HG03571 (cell line): ENCODE measurements at regions not wholly inside any gene's neighbourhood (a gene's known extent, or its start where the extent isn't known, plus 50 kb on each side); places are given as distances from the start of the nearest gene placed in this dataset.
"Not testable (repeated sequence)": the region's sequence is repeated elsewhere in the genome, so short reads cannot be mapped to it uniquely, and the experiment has no call there.

Experiments used
- ATAC-seq: cut with Tn5 transposase; IDR thresholded peaks from one replicate; pipeline ENCODE4 v1.9.1; 2021; ENCODE audit not compliant: unreplicated experiment

DNA sequence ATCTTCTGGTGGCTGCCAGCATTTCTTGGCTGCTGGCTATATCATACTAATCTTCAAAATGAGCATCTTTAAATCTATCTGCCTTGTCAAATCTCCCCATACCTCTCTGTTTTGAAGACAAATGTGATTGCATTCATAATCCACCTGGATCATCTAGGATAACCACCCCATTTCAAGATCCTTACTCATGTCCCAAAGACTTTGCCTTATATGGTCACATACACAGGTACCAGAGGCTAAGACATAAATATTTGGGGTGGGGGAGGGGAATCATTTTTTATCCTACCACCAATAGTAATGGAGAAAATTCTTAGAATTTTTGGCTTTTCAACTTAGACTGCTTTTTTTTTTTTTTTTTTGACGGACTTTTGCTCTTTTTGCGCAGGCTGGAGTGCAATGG lies 970.8 kb downstream of the PLOD2 start:
- no peak for ATAC-seq

DNA sequence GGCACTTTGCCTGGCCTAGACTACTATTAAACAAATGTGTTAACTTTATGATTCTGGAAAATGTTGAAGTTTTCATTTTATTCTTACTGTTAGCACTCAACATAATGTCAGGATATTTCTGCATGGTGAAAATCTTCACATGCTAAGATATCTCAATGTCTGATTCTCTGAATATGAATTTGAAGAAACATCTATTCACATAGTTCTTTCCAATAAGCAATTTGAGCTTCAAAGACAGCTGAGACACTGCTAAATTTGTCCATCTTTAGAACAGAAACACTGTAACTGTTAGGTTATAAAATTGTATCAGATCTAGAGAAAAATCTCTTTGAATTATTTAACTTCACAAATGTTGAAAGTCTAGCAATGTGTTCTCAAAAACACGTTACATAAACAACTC lies 970.2 kb downstream of the PLOD2 start:
- no peak for ATAC-seq

DNA sequence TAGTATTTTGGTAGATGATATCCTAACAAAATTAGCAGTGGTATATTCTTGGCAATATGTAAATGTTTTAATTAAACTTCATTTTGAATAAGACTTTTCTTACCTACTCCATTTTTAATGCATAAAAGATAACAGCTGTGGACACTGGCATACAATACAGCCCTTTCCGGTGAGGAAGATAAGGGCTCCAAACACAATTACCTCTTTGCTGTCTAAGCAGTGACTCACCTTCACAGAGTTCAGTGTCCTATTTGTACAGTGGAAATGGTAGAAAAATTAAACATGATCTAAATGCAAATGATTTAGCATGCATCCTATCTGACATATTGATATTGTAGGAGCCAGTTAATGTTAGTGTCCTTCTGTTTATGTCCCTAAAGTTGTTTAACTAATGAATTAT lies 969.4 kb downstream of the PLOD2 start:
- no peak for ATAC-seq

DNA sequence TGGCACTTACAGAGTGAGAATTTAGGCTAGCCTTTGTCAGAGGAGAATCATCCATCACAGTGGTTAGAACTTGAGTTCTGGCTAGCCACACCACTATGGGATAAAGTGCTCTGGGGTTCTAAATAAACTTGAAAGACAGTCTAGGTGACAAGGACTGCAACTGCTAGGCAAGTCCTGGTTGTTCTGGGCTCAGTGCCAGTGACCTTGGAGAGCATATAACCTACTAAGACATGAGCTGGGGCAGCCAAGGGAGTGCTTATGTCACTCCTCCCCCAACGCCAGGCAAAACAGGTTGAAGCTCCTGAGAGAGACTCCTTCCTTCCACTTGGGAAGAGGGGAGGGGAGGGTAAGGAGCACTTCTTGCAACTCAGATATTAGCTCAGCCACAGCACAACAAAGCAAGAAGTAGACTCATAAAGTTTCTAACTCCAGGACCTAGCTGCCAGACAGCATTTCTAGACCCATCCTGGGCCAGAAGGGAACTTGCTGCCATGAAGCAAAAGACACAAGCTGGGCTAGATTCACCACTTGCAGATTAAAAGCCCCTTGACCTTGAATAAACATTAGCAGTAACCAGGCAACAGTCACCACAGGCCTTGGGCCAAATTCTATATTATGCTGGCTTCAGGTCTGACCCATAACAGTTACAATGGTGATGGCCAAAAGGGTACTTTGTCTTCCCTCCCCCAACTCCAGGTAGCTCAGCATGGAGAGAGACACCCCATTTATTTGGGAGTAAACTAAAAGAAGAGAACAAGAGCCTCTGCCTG lies 963.7 kb downstream of the PLOD2 start:
- ATAC-seq, result no peak

DNA sequence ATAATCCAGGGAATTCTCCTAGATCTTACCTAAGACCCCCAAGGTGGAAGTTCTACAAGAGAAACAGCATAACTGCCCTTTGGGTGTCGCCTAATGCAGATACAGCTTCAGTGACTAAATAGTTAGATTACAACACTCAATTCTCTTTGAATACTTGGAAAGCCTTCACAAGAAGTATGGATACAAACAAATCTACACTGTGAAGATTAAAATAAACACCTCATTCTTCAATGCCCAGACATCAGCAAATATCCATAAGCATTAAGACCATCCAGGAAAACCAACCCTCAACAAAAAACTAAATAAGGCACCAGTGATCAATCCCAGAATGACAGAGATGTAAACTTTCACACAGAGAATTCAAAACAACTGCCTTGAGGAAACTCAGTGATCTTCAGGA lies 963.2 kb downstream of the PLOD2 start:
- ATAC-seq, result no peak

DNA sequence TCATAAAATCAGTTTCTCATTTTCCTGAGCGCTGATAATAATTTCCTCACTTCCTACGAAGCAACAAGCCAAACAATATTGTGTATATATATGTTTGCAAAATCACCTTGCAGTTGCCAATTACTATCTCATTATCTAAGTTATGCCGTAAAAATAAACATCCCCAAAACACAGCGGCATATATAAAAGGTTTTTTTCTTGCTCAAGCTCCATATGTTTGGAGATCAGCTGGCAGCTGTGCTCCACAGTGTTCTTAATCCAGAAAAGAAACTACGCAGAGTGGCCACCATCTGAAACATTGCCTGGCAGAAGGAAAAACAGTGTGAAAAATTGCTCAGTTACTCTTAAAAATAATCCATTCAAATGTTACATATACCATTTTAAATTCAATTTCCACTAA lies 951.4 kb downstream of the PLOD2 start:
- no peak for ATAC-seq

DNA sequence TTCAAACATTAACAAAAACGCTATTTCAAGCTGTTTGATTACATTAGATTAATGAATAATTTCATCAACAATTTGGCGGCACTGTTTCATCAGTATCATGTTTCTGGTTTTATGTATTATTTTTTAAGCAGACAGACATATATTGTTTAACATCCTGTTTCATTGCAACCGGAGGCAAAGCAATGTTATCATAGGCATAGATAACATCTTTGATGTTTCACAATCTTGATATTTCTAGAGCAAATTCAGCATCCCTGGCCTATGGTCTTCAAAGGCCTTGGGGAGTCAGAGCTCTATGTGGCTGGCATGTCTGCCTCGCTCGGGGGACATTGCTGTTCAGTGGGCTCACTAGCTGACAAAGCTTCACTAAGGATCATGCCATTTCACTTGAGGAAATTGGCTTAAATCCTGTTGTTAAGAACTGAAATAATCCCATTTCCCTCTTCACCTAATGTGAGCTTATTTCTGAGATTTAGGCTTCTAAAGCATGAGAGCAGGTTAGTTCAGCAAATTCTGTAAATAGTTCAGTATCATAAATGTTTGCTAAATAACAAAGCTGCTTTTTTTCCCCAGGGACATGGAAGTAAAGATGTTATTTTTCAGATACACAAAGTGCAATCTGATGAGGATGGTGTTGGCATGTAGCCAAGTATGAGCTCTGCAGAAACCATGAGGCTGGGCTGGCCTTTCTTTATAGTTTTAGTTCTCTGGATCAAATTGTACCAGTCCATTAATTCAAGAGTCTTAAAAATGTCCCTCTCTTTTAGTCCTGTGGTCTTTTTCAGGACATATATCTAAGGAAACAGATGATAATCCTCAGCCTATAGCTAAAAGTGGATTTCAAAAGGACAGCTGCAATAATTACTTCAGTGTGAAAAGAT lies 941.4 kb downstream of the PLOD2 start:
- ATAC-seq, result no peak

DNA sequence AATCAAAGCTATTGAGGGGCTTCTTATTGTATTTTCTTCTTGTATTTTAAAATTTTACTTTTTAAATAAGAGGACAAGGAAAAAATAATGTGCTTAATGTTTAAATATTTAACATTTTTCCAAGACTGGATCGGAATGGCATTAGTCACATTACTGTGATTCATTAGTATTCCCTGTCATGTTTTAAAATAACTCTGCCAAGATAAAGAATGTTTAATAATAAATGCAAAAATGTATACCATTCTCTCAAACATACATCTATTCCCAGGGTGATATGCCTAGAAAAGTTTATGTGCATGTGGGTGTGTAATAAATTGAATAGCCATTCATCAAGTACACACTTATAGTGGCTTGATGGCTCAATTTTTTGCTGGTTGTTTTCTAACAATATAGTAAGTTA lies 936.1 kb downstream of the PLOD2 start:
- no peak for ATAC-seq

DNA sequence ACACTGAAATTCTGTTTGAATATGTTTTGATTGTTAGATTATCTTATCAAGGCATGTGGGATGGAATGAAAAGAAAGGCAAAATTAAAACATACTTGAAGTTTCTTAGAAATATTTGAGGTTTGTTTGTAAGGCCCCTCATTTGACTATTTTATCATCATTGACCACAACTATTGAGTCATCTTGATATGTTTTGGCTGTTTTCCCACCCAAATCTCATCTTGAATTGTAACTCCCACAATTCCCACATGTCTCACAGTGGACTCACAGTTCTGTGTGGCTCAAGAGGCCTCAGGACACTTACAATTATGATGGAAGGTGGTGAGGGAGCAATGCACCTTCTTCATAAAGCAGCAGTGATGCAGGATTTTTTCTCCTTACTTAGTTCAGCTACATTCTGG lies 917.1 kb downstream of the PLOD2 start:
- ATAC-seq, result no peak

DNA sequence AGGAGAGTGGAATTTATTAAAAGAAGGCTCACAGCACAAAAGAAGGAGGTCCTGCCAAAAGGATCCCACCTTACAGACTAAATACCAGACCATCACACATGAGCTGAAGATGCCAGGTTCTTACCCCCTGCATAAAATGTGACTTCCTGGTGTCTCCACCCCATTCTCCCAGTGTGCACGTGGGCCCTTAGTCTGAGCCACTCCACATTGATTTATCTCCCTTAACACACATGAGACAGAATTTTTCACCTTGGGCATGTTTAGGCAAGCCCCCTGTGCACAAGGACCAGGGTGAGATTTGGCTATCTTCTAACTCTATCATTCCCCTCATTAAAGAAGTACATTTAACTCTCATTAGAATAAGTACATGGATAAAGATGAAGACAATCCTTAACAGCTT lies 916.7 kb downstream of the PLOD2 start:
- ATAC-seq, result no peak

DNA sequence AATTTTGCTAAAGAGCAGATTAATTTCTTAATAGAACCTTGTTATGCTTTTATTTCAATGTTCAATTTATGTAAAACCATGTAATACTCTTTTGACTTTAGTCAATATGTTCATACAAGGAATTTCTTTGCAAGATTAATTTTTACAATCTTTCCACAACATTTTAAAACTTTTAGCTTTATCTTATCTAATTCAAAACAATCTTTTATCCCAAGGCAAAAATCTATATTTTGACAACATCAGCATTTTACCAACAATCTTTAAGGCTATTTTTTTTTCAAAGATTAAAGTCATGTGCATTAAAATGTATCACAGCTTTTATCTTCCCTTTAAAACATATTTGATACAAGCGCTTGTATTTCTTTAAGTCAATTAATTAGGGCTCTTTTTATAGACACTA lies 914.7 kb downstream of the PLOD2 start:
- no peak for ATAC-seq

DNA sequence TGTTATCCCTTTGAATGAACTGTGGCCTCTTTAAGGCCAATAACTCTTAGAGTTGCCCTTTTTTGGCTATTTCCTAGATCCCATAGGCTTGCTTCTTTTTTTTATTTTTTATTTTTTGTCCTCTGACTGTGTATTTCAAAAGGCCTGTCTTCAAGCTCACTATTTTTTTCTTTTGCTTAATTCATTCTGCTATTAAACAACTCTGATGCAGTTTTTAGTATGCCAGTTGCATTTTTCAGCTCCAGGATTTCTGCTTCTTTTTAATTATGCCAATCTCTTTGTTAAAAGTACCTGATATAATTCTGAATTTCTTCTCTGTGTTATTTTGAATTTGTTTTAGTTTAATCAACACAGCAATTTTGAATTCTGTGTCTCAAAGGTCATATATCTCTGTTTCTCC lies 912.1 kb downstream of the PLOD2 start:
- ATAC-seq, result no peak

DNA sequence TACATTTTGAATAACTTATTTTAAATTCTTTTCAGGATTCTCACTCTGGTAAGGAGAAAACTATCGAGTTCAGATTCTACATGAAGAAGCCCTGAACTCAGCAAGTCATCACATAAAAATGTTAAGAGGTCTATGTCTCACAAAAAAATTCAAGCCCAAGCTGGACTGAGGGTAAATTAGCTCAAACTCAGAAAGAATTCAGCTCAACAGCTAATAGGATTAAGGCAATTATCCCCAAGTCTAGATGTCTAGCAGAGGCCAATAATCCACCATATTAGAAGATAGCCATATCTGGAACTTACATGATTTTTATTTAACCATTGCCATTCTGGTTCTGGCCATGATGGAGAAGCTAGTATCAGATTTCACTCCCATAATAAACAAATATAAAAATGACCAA lies 909.7 kb downstream of the PLOD2 start:
- no peak for ATAC-seq

DNA sequence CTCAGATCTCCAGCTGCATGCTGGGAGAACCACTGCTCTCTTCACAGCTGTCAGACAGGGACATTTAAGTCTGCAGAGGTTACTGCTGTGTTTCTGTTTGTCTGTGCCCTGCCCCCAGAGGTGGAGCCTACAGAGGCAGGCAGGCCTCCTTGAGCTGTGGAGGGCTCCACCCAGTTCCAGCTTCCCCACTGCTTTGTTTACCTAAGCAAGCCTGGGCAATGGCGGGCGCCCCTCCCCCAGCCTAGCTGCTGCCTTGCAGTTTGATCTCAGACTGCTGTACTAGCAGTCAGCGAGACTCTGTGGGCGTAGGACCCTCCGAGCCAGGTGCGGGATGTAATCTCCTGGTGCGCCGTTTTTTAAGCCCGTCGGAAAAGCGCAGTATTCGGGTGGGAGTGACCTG lies 903.0 kb downstream of the PLOD2 start:
- ATAC-seq, result not testable (repeated sequence)

DNA sequence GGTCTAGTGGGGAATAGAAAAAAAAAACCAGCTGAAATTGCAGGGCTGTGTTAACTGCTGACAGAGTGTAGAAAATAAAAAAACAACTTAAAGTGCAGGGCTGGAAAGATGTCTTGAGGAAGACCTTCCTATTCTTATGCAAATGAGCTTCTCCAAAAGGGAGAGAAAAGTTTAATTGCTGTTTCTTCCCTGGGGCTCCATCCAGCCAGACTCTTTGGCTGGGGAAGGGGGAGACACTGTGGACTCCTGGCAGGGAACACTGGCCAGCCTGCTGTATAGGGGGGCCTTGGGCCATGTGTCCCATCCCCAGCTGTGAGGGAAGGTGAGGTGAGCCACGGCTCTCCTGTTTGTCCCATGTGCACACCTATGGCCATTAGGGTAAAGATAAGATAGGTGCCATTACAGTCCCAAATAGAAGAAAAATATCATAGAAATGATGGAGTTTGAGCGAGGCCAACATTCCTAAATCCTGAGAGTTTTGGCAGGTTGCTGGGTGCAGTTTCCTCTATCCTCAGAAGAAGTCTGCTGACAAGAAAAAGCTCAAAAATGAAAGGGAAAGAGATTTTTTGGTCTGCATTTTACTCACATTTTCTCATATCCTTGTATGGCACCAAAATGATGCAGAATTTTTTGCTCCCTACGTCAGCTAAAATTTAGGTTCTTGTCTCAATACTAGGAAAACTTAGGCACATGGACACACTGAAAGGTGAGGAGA lies 901.7 kb downstream of the PLOD2 start:
- ATAC-seq, result no peak

DNA sequence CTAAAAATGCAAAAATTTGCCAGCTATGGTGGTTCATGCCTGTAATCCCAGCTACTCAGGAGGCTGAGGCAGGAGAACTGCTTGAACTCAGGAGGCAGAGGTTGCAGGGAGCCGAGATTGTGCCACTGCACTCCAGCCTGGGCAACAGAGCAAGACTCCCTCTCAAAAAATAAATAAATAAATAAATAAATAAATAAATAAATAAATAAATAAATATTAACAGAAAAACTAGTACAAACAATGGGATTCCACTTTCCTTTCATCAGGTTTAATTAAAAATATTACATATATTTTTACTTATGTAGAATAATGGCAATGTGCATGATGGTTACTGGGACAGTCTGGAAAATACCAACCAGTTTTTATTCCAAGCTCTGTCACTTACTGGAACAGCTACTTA lies 897.5 kb downstream of the PLOD2 start:
- ATAC-seq, result not testable (repeated sequence)

DNA sequence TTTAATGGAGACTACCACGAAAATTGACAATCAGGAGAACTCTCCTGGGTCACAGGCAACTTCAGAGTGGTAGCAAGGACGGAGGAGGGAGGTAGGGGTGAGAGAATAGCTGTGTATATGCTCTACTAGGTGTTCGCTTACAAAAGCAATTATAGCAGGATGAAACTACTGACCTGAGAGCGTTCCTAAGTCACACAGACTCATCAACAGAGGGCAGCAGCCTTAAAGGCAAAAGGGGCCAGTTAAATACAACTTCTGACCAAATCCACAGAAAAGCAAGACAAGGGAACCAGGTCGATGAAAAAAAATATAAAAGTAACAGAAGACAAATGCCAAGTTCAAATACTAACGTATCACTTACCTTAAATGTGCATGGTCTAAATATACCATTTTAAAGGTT lies 894.6 kb downstream of the PLOD2 start:
- ATAC-seq, result no peak

DNA sequence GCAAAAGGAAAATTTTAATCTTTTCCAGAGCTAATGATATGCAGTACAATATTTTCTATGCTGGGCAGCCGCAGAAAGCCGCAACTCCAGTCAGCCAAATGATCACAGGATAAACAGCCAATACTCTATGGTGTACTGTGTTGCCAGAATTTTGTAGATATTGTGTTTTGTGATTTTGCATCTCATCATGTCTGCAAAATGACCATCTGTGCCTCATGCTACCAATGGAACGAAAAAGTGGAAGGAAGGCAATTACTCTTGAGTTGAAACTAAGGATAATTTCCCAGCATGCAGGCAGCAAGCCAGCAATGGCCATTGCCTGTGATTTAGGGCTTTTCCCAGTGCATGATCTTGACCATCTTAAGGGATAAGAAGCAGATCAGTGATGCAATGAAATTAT lies 891.9 kb downstream of the PLOD2 start:
- ATAC-seq, result no peak

DNA sequence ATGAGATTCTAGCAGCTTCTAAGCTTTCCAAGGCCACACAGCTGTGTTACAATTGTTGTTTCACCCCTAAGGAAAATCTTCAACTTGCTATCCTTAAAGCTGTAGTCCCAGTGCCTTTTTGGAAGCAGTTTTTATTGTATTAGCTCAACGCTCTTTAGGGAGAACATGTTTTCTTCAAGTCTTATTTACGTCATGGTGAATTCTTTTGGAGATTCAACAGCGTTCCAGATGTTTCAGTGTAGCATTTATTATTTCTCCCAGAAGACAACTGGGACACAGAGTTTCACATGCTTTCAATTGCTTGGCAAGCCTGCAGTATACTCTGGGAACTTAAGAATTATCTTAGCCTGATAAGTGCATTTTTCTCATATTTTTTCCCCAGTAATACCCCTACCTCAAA lies 888.3 kb downstream of the PLOD2 start:
- ATAC-seq, result no peak

DNA sequence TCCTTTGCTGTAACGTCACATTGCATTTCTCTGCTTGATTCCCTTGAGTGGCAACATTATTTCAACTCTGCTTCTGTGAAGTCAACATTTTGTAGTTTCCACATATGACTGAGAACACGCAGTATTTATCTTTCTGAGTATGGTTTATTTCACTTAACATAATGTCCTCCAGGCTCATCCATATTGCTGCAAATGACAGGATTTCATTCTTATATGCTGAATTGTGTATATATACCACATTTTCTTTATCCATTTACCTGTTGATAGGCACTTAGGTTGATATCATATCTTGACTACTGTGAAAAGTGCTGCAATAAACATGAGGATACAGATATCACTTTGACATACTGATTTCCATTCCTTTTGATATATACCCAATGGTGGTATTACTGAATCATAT lies 878.5 kb downstream of the PLOD2 start:
- no peak for ATAC-seq

DNA sequence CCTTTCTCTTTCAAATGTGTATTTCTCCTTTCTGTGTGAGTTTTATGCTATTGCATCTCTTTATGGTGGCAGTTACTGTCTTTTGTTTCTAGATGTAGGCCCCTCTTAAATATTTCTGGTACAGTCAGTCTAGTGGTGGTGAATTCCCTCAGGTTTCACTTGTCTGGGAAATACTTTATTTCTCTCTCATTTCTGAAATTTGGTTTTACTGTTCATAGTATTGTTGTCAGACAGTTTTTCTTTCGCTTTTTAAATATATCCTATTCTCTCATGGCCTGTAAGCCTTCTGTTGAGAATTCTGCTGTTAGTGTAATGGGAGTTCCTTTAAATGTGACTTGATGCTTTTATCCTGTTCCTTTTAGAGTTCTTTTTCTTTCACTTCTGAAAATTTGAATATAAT lies 874.0 kb downstream of the PLOD2 start:
- no peak for ATAC-seq

DNA sequence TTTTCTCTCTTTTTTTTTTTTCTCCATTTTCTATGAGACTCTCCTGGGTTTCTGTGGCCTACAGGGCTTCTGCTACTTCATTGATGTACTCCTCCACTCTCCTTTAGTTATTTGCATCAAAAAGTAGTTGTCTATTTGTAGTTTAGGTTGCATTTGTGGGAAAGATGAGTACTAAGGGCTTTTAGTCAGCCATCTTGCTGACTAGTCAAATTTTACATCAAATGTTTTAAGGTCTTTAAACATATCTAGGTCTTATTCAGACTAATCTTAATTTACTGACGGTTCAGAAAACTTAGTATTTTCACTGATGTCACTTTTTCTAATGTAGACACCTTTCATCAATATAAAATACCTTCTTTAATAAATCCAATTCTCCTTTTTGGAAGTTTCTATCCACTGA lies 871.0 kb downstream of the PLOD2 start:
- ATAC-seq, result no peak
